Ishikawa (cell line): ENCODE measurements at regions not wholly inside any gene's neighbourhood (a gene's known extent, or its start where the extent isn't known, plus 50 kb on each side); places are given as distances from the start of the nearest gene placed in this dataset.

ENCODE experiments used
- EP300 ChIP-seq: IDR thresholded peaks from 2 replicates; pipeline ENCODE4 v1.6.1; 2012; ENCODE audit warnings: borderline replicate concordance
- NFIC ChIP-seq: IDR thresholded peaks from 2 replicates; pipeline ENCODE4 v1.6.1; 2012
- RAD21 ChIP-seq: IDR thresholded peaks from 2 replicates; pipeline ENCODE4 v1.6.1; 2012; ENCODE audit warnings: low read depth
- ZBTB7A ChIP-seq: IDR thresholded peaks from 2 replicates; pipeline ENCODE4 v1.6.1; 2012; ENCODE audit warnings: low read depth
- TF ChIP-seq, protein P1 (sequence below): IDR thresholded peaks from 2 replicates; pipeline ENCODE4 v1.6.1; 2012; ENCODE audit warnings: low read depth, mild to moderate bottlenecking
- TF ChIP-seq, protein P2 (sequence below): IDR thresholded peaks from 2 replicates; pipeline ENCODE4 v1.6.1; 2012

GRCh38 chr11:128195057-128195751, 392.2 kb downstream of the ETS1 start:
- TF ChIP-seq EP300 = no peak
- TF ChIP-seq, protein P1, sequence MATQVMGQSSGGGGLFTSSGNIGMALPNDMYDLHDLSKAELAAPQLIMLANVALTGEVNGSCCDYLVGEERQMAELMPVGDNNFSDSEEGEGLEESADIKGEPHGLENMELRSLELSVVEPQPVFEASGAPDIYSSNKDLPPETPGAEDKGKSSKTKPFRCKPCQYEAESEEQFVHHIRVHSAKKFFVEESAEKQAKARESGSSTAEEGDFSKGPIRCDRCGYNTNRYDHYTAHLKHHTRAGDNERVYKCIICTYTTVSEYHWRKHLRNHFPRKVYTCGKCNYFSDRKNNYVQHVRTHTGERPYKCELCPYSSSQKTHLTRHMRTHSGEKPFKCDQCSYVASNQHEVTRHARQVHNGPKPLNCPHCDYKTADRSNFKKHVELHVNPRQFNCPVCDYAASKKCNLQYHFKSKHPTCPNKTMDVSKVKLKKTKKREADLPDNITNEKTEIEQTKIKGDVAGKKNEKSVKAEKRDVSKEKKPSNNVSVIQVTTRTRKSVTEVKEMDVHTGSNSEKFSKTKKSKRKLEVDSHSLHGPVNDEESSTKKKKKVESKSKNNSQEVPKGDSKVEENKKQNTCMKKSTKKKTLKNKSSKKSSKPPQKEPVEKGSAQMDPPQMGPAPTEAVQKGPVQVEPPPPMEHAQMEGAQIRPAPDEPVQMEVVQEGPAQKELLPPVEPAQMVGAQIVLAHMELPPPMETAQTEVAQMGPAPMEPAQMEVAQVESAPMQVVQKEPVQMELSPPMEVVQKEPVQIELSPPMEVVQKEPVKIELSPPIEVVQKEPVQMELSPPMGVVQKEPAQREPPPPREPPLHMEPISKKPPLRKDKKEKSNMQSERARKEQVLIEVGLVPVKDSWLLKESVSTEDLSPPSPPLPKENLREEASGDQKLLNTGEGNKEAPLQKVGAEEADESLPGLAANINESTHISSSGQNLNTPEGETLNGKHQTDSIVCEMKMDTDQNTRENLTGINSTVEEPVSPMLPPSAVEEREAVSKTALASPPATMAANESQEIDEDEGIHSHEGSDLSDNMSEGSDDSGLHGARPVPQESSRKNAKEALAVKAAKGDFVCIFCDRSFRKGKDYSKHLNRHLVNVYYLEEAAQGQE = no peak
- no peak for TF ChIP-seq RAD21
- no peak for TF ChIP-seq NFIC
- TF ChIP-seq ZBTB7A = no peak
- TF ChIP-seq, protein P2, sequence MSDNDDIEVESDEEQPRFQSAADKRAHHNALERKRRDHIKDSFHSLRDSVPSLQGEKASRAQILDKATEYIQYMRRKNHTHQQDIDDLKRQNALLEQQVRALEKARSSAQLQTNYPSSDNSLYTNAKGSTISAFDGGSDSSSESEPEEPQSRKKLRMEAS = no peak
